ENCODE measurements at regions not wholly inside any gene's neighbourhood (a gene's known extent, or its start where the extent isn't known, plus 50 kb on each side); places are given as distances from the start of the nearest gene placed in this dataset.
A peak's percentile ranks its signal among the peaks of the same experiment; 100 is the strongest.

GRCh38 chr2:60079562-60079961, 473.9 kb downstream of the BCL11A start:
- Histone ChIP-seq H3K9me3 (no peaks in the 10 kb centered on the region), H3K27me3 (no peaks in the 10 kb centered on the region), H3K27ac (no peak overlapping the region), H3K36me3 (no peaks in the 10 kb centered on the region), H3K4me3 (no peak overlapping the region), H3K4me1 (no peaks in the 10 kb centered on the region)
- intact Hi-C loops (cut with DNase I) = no loop called here
- DNase-seq (no peak), ATAC-seq (no peak)
- no peak for TF ChIP-seq CTCF (IDR thresholded peaks at IDR 0.05)
- WGBS, 2 donors = 77 to 87% methylated on average over 2 of the region's 2 CpGs

GRCh38 chr2:60075048-60075447, 478.4 kb downstream of the BCL11A start:
- peaks cover 0 to 5% (median 0%) of the 10 kb centered on the region in 7 donors for H3K27me3 ChIP-seq
- no peak for TF ChIP-seq CTCF (IDR thresholded peaks at IDR 0.05)
- intact Hi-C loops (cut with DNase I) = no loop called here
- 82% methylated on average over 6 of the region's 6 CpGs for WGBS, 2 donors
- H3K27ac ChIP-seq = no peak overlapping the region
- H3K36me3 ChIP-seq = no peaks in the 10 kb centered on the region
- H3K9me3 ChIP-seq = no peaks in the 10 kb centered on the region
- DNase-seq = no peak
- no peak overlapping the region for H3K4me3 ChIP-seq
- peaks cover 0 to 16% (median 0%) of the 10 kb centered on the region in 9 donors for H3K4me1 ChIP-seq
- ATAC-seq = no peak

- H3K36me3 ChIP-seq = no peaks in the 10 kb centered on the region
- TF ChIP-seq CTCF (IDR thresholded peaks at IDR 0.05) = no peak
- peaks cover 0 to 5% (median 0%) of the 10 kb centered on the region in 7 donors for H3K27me3 ChIP-seq
- 89 to 96% methylated on average over 12 of the region's 12 CpGs for WGBS, 2 donors
- no peaks in the 10 kb centered on the region for H3K9me3 ChIP-seq
- DNase-seq (no peak), ATAC-seq (no peak)
- peaks cover 0 to 24% (median 0%) of the 10 kb centered on the region in 9 donors for H3K4me1 ChIP-seq
- H3K4me3 ChIP-seq = no peak overlapping the region
- H3K27ac ChIP-seq = no peak overlapping the region
- intact Hi-C loops (cut with DNase I) = no loop called here
Measured at GRCh38 chr2:60073201-60073600, 480.3 kb downstream of the BCL11A start.

- H3K36me3 ChIP-seq = no peaks in the 10 kb centered on the region
- 78 to 85% methylated on average over 6 of the region's 6 CpGs for WGBS, 2 donors
- H3K9me3 ChIP-seq = no peaks in the 10 kb centered on the region
- ATAC-seq (peak in 1 of 8 donors; percentile 49), DNase-seq (no peak)
- no peak overlapping the region for H3K4me3 ChIP-seq
- H3K4me1 ChIP-seq = peaks cover 0 to 24% (median 0%) of the 10 kb centered on the region in 9 donors
- no peak overlapping the region for H3K27ac ChIP-seq
- no peak for TF ChIP-seq CTCF (IDR thresholded peaks at IDR 0.05)
- intact Hi-C loops (cut with DNase I) = no loop called here
- H3K27me3 ChIP-seq = peaks cover 0 to 5% (median 0%) of the 10 kb centered on the region in 7 donors
Measured at GRCh38 chr2:60072609-60073008, 480.8 kb downstream of the BCL11A start.

Measured in heart right ventricle (tissue), 16 donors.